Liver (tissue), 7 donors: ENCODE measurements at regions not wholly inside any gene's neighbourhood (a gene's known extent, or its start where the extent isn't known, plus 50 kb on each side); places are given as distances from the start of the nearest gene placed in this dataset.

Experiments
- DNase-seq: peaks from one replicate; pipeline ENCODE4 v3.0.0-alpha.2; 2017; ENCODE audit warnings: low spot score
- H3K27ac ChIP-seq, 2 donors: one replicate each; pipeline ENCODE4 v1.7.0; 2013; ENCODE audit warnings: inconsistent platforms in 2 of 2, low read length in 2 of 2, control low read depth in 1 of 2, low read depth in 1 of 2, mild to moderate bottlenecking in 1 of 2
- H3K27me3 ChIP-seq, 4 donors: one replicate each; pipeline versions ENCODE4 v1.6.1 to v1.7.0; 2013; ENCODE audit warnings: low read length in 3 of 4, inconsistent platforms in 1 of 4, mild to moderate bottlenecking in 1 of 4, moderate library complexity in 1 of 4; ENCODE audit not compliant: control insufficient read depth in 4 of 4, insufficient read depth in 4 of 4
- H3K36me3 ChIP-seq, 4 donors: one replicate each; pipeline versions ENCODE4 v1.6.1 to v1.7.0; 2013; ENCODE audit warnings: low read length in 3 of 4, mild to moderate bottlenecking in 3 of 4, low read depth in 1 of 4, moderate library complexity in 1 of 4; ENCODE audit not compliant: control insufficient read depth in 4 of 4, insufficient read depth in 3 of 4
- H3K4me1 ChIP-seq, 4 donors: one replicate each; pipeline versions ENCODE4 v1.6.1 to v1.7.0; 2013; ENCODE audit warnings: low read length in 3 of 4, mild to moderate bottlenecking in 3 of 4, moderate library complexity in 1 of 4; ENCODE audit not compliant: control insufficient read depth in 4 of 4, insufficient read depth in 4 of 4
- H3K4me3 ChIP-seq, 3 donors: one replicate each; pipeline versions ENCODE4 v1.6.1 to v1.7.0; 2013; ENCODE audit warnings: low read length in 3 of 3, control low read depth in 1 of 3, low read depth in 1 of 3, mild to moderate bottlenecking in 1 of 3
- H3K9ac ChIP-seq, 2 donors: one replicate each; pipeline ENCODE4 v1.7.0; 2013; ENCODE audit warnings: low read length in 2 of 2, mild to moderate bottlenecking in 2 of 2, moderate library complexity in 2 of 2, control low read depth in 1 of 2, low read depth in 1 of 2
- H3K9me3 ChIP-seq, 4 donors: one replicate each; pipeline versions ENCODE4 v1.6.1 to v1.7.0; 2013; ENCODE audit warnings: low read length in 3 of 4; ENCODE audit not compliant: control insufficient read depth in 4 of 4
- FOXA1 ChIP-seq: IDR thresholded peaks from 2 replicates; pipeline ENCODE4 v1.6.1; 2016; ENCODE audit warnings: antibody characterized with exemption
- FOXA2 ChIP-seq: IDR thresholded peaks from 2 replicates; pipeline ENCODE4 v1.6.1; 2016; ENCODE audit warnings: antibody characterized with exemption
- HNF4A ChIP-seq, 2 donors: conservative IDR thresholded peaks; 2 replicates each; pipeline ENCODE4 v1.6.1; 2016; ENCODE audit warnings: antibody characterized with exemption in 2 of 2, mild to moderate bottlenecking in 2 of 2
- NR2F2 ChIP-seq: IDR thresholded peaks from 2 replicates; pipeline ENCODE4 v1.6.1; 2016; ENCODE audit warnings: antibody characterized with exemption
- REST ChIP-seq: IDR thresholded peaks from 2 replicates; pipeline ENCODE4 v1.6.1; 2016; ENCODE audit warnings: antibody characterized with exemption, mild to moderate bottlenecking
- SP1 ChIP-seq: IDR thresholded peaks from 2 replicates; pipeline ENCODE4 v1.6.1; 2018; ENCODE audit warnings: antibody characterized with exemption, mild to moderate bottlenecking
- TAF1 ChIP-seq: conservative IDR thresholded peaks from 2 replicates; pipeline ENCODE4 v1.6.1; 2016; ENCODE audit warnings: antibody characterized with exemption, mild to moderate bottlenecking
- YY1 ChIP-seq: IDR thresholded peaks from 2 replicates; pipeline ENCODE4 v1.6.1; 2016; ENCODE audit warnings: antibody characterized with exemption, mild to moderate bottlenecking
- WGBS: extraction: QIAGEN DNeasy Blood & Tissue Kit; methylation state at CpG from one replicate; pipeline ENCODE4 v1.1.7; 2013; 5-methylcytosine and 5-hydroxymethylcytosine counted together
- donor health status: healthy.
- donor health status: healthy.
- donor health status: healthy.
- donor health status: healthy.

GRCh38 chrX:40434947-40435346 is 145.8 kb upstream of the ATP6AP2 start (continued):
- no peak for TF ChIP-seq HNF4A (conservative IDR thresholded peaks at IDR 0.05)

- H3K4me3 ChIP-seq = no peak overlapping the region
Observed at GRCh38 chrX:40434443-40434842, 146.3 kb upstream of the ATP6AP2 start.

GRCh38 chrX:40433160-40433559 is 147.6 kb upstream of the ATP6AP2 start:
- no peak for DNase-seq
- WGBS = 58% methylated on average over 2 of the region's 2 CpGs
- Histone ChIP-seq H3K4me3 (no peak overlapping the region), H3K27ac (no peak overlapping the region), H3K27me3 (no peaks in the 10 kb centered on the region), H3K4me1 (no peaks in the 10 kb centered on the region), H3K9me3 (peaks cover 0 to 15% (median 5%) of the 10 kb centered on the region in 4 donors), H3K36me3 (no peaks in the 10 kb centered on the region), H3K9ac (no peak overlapping the region)
- no peak for TF ChIP-seq TAF1

More at GRCh38 chrX:40434443-40434842, 146.3 kb upstream of the ATP6AP2 start:
- no peak overlapping the region for H3K9ac ChIP-seq
- no peaks in the 10 kb centered on the region for H3K36me3 ChIP-seq
- TF ChIP-seq NR2F2 (no peak), FOXA1 (no peak)
- WGBS = 88% methylated on average over 6 of the region's 6 CpGs
- H3K9me3 ChIP-seq = peaks cover 0 to 6% (median 0%) of the 10 kb centered on the region in 4 donors
- H3K4me1 ChIP-seq = no peaks in the 10 kb centered on the region
- no peak overlapping the region for H3K27ac ChIP-seq
- peaks cover 0 to 1% (median 0%) of the 10 kb centered on the region in 4 donors for H3K27me3 ChIP-seq
- DNase-seq = no peak

- no peak for TF ChIP-seq REST
- TF ChIP-seq HNF4A (conservative IDR thresholded peaks at IDR 0.05) = no peak
- no peak for TF ChIP-seq YY1
- 68% methylated on average over 3 of the region's 3 CpGs for WGBS
- no peak overlapping the region for H3K4me3 ChIP-seq
- H3K27me3 ChIP-seq = no peaks in the 10 kb centered on the region
- peaks cover 0 to 15% (median 6%) of the 10 kb centered on the region in 4 donors for H3K9me3 ChIP-seq
- DNase-seq = no peak
- H3K36me3 ChIP-seq = no peaks in the 10 kb centered on the region
- H3K9ac ChIP-seq = no peak overlapping the region
- no peaks in the 10 kb centered on the region for H3K4me1 ChIP-seq
- H3K27ac ChIP-seq = no peak overlapping the region
Observed at GRCh38 chrX:40424259-40424658, 156.5 kb upstream of the ATP6AP2 start.

GRCh38 chrX:40423299-40423698 is 157.5 kb upstream of the ATP6AP2 start:
- Histone ChIP-seq H3K4me3 (no peak overlapping the region), H3K27me3 (no peaks in the 10 kb centered on the region), H3K9ac (no peak overlapping the region), H3K27ac (no peak overlapping the region), H3K4me1 (no peaks in the 10 kb centered on the region), H3K9me3 (peaks cover 0 to 7% (median 2%) of the 10 kb centered on the region in 4 donors), H3K36me3 (no peaks in the 10 kb centered on the region)
- no peak for DNase-seq
- TF ChIP-seq SP1 (no peak), FOXA2 (no peak), TAF1 (no peak)
- 90% methylated on average over 3 of the region's 3 CpGs for WGBS
